GM21360 (cell line): ENCODE measurements at regions not wholly inside any gene's neighbourhood (a gene's known extent, or its start where the extent isn't known, plus 50 kb on each side); places are given as distances from the start of the nearest gene placed in this dataset.

Experiments used
- ATAC-seq: cut with Tn5 transposase; IDR thresholded peaks from one replicate; pipeline ENCODE4 v1.9.1; 2021; ENCODE audit warnings: mild to moderate bottlenecking, moderate library complexity; ENCODE audit not compliant: unreplicated experiment

GRCh38 chr16:50469744-50470321, 78.4 kb upstream of the NKD1 start:
- no peak for ATAC-seq

GRCh38 chr16:50469121-50469743, 79.0 kb upstream of the NKD1 start:
- no peak for ATAC-seq

- no peak for ATAC-seq
These were observed 79.5 kb upstream of the NKD1 start for GRCh38 chr16:50468749-50469078.

GRCh38 chr16:50467943-50468748, 80.0 kb upstream of the NKD1 start:
- ATAC-seq = no peak

GRCh38 chr16:50467559-50467942, 80.6 kb upstream of the NKD1 start:
- ATAC-seq = no peak

- ATAC-seq = no peak
These were observed 82.0 kb upstream of the NKD1 start for GRCh38 chr16:50466170-50466569.

- no peak for ATAC-seq
These were observed 83.6 kb upstream of the NKD1 start for GRCh38 chr16:50464325-50465290.

- no peak for ATAC-seq
These were observed 84.4 kb upstream of the NKD1 start for GRCh38 chr16:50463581-50464324.

GRCh38 chr16:50462793-50463507, 85.2 kb upstream of the NKD1 start:
- ATAC-seq = no peak

- ATAC-seq = no peak
These were observed 86.8 kb upstream of the NKD1 start for GRCh38 chr16:50461400-50461760.

- ATAC-seq = no peak
These were observed 87.4 kb upstream of the NKD1 start for GRCh38 chr16:50460538-50461399.

- no peak for ATAC-seq
These were observed 88.6 kb upstream of the NKD1 start for GRCh38 chr16:50459496-50460080.

- no peak for ATAC-seq
These were observed 89.3 kb upstream of the NKD1 start for GRCh38 chr16:50458667-50459495.

- ATAC-seq = no peak
These were observed 89.2 kb upstream of the BRD7 start for GRCh38 chr16:50457979-50458491.

- no peak for ATAC-seq
These were observed 88.6 kb upstream of the BRD7 start for GRCh38 chr16:50457423-50457822.

GRCh38 chr16:50455288-50455845, 86.6 kb upstream of the BRD7 start:
- ATAC-seq = no peak

- ATAC-seq = no peak
These were observed 84.7 kb upstream of the BRD7 start for GRCh38 chr16:50453446-50453845.
